ENCODE measurements at regions not wholly inside any gene's neighbourhood (a gene's known extent, or its start where the extent isn't known, plus 50 kb on each side); places are given as distances from the start of the nearest gene placed in this dataset.

- no peak for DNase-seq (ENCODE audit: low spot score in 2 of 2)
These were observed 535.2 kb downstream of the TDRD15 start for GRCh38 chr2:21658907-21659477.

GRCh38 chr2:21664083-21664482, 540.3 kb downstream of the TDRD15 start:
- DNase-seq (ENCODE audit: low spot score in 2 of 2) (no peak), FAIRE-seq (no peak)

More at GRCh38 chr2:21658907-21659477, 535.2 kb downstream of the TDRD15 start:
- FAIRE-seq = no peak

- FAIRE-seq (no peak), DNase-seq (ENCODE audit: low spot score in 2 of 2) (no peak)
These were observed 543.9 kb downstream of the TDRD15 start for GRCh38 chr2:21667638-21668037.

GRCh38 chr2:21668078-21668710, 544.4 kb downstream of the TDRD15 start:
- DNase-seq (ENCODE audit: low spot score in 2 of 2) (no peak), FAIRE-seq (no peak)

- DNase-seq (ENCODE audit: low spot score in 2 of 2) = no peak
- FAIRE-seq = no peak
These were observed 552.3 kb downstream of the TDRD15 start for GRCh38 chr2:21676041-21676440.

- FAIRE-seq (no peak), DNase-seq (ENCODE audit: low spot score in 2 of 2) (no peak)
These were observed 552.9 kb downstream of the TDRD15 start for GRCh38 chr2:21676676-21677075.

- DNase-seq (ENCODE audit: low spot score in 2 of 2) = no peak
- FAIRE-seq = no peak
These were observed 560.1 kb downstream of the TDRD15 start for GRCh38 chr2:21683838-21684237.

- DNase-seq (ENCODE audit: low spot score in 2 of 2) = no peak
- FAIRE-seq = no peak
These were observed 563.8 kb downstream of the TDRD15 start for GRCh38 chr2:21687589-21687988.

GRCh38 chr2:21690005-21690404, 566.2 kb downstream of the TDRD15 start:
- no peak for DNase-seq (ENCODE audit: low spot score in 2 of 2)
- FAIRE-seq = no peak

- FAIRE-seq (no peak), DNase-seq (ENCODE audit: low spot score in 2 of 2) (no peak)
These were observed 569.3 kb downstream of the TDRD15 start for GRCh38 chr2:21693081-21693480.

- no peak for FAIRE-seq
- DNase-seq (ENCODE audit: low spot score in 2 of 2) = no peak
These were observed 570.5 kb downstream of the TDRD15 start for GRCh38 chr2:21694079-21694878.

- no peak for DNase-seq (ENCODE audit: low spot score in 2 of 2)
- FAIRE-seq = no peak
These were observed 573.1 kb downstream of the TDRD15 start for GRCh38 chr2:21696900-21697299.

GRCh38 chr2:21700644-21701043, 576.9 kb downstream of the TDRD15 start:
- DNase-seq (ENCODE audit: low spot score in 2 of 2) = no peak
- no peak for FAIRE-seq

- no peak for FAIRE-seq
- no peak for DNase-seq (ENCODE audit: low spot score in 2 of 2)
These were observed 586.3 kb downstream of the TDRD15 start for GRCh38 chr2:21710031-21710430.

- FAIRE-seq = no peak
- no peak for DNase-seq (ENCODE audit: low spot score in 2 of 2)
These were observed 586.7 kb downstream of the TDRD15 start for GRCh38 chr2:21710496-21710895.

- FAIRE-seq (no peak), DNase-seq (ENCODE audit: low spot score in 2 of 2) (no peak)
These were observed 592.1 kb downstream of the TDRD15 start for GRCh38 chr2:21715887-21716286.

- DNase-seq (ENCODE audit: low spot score in 2 of 2) = no peak
- FAIRE-seq = no peak
These were observed 603.3 kb downstream of the TDRD15 start for GRCh38 chr2:21727101-21727500.

GRCh38 chr2:21728133-21728532, 604.4 kb downstream of the TDRD15 start:
- FAIRE-seq (no peak), DNase-seq (ENCODE audit: low spot score in 2 of 2) (no peak)

- DNase-seq (ENCODE audit: low spot score in 2 of 2) (no peak), FAIRE-seq (no peak)
These were observed 606.4 kb downstream of the TDRD15 start for GRCh38 chr2:21730141-21730540.

GRCh38 chr2:21740484-21740883, 616.7 kb downstream of the TDRD15 start:
- no peak for DNase-seq (ENCODE audit: low spot score in 2 of 2)
- FAIRE-seq = no peak

GRCh38 chr2:21746499-21746898, 622.7 kb downstream of the TDRD15 start:
- FAIRE-seq = no peak
- DNase-seq (ENCODE audit: low spot score in 2 of 2) = no peak

- no peak for FAIRE-seq
- DNase-seq (ENCODE audit: low spot score in 2 of 2) = no peak
These were observed 624.7 kb downstream of the TDRD15 start for GRCh38 chr2:21748501-21748900.

All from frontal cortex (tissue), 3 donors.